ENCODE measurements at regions not wholly inside any gene's neighbourhood (a gene's known extent, or its start where the extent isn't known, plus 50 kb on each side); places are given as distances from the start of the nearest gene placed in this dataset.

GRCh38 chr4:104418286-104418685 is 76.4 kb downstream of the CXXC4 start:
- no peak for DNase-seq (ENCODE audit: insufficient read length)

GRCh38 chr4:104417357-104417882 is 77.3 kb downstream of the CXXC4 start:
- no peak for DNase-seq (ENCODE audit: insufficient read length)
- no peak for FAIRE-seq
- TF ChIP-seq TAF1 (IDR thresholded peaks at IDR 0.05; ENCODE audit: borderline replicate concordance, low read depth, low read length) = no peak
- TF ChIP-seq POLR2A (IDR thresholded peaks at IDR 0.05; ENCODE audit: low read depth, low read length) = no peak
- no peak for TF ChIP-seq POLR2AphosphoS5 (IDR thresholded peaks at IDR 0.05; ENCODE audit: low read depth, low read length)

More at GRCh38 chr4:104418286-104418685, 76.4 kb downstream of the CXXC4 start:
- FAIRE-seq = no peak
- no peak for TF ChIP-seq POLR2A (IDR thresholded peaks at IDR 0.05; ENCODE audit: low read depth, low read length)
- no peak for TF ChIP-seq POLR2AphosphoS5 (IDR thresholded peaks at IDR 0.05; ENCODE audit: low read depth, low read length)
- no peak for TF ChIP-seq TAF1 (IDR thresholded peaks at IDR 0.05; ENCODE audit: borderline replicate concordance, low read depth, low read length)

- no peak for TF ChIP-seq POLR2A (IDR thresholded peaks at IDR 0.05; ENCODE audit: low read depth, low read length)
- TF ChIP-seq POLR2AphosphoS5 (IDR thresholded peaks at IDR 0.05; ENCODE audit: low read depth, low read length) = no peak
- no peak for TF ChIP-seq TAF1 (IDR thresholded peaks at IDR 0.05; ENCODE audit: borderline replicate concordance, low read depth, low read length)
- FAIRE-seq (no peak), DNase-seq (ENCODE audit: insufficient read length) (no peak)
Measured at GRCh38 chr4:104416725-104417356, 77.9 kb downstream of the CXXC4 start.

- TF ChIP-seq POLR2AphosphoS5 (IDR thresholded peaks at IDR 0.05; ENCODE audit: low read depth, low read length) (no peak), POLR2A (IDR thresholded peaks at IDR 0.05; ENCODE audit: low read depth, low read length) (no peak), TAF1 (IDR thresholded peaks at IDR 0.05; ENCODE audit: borderline replicate concordance, low read depth, low read length) (no peak)
- FAIRE-seq (no peak), DNase-seq (ENCODE audit: insufficient read length) (no peak)
Measured at GRCh38 chr4:104413487-104413886, 81.2 kb downstream of the CXXC4 start.

GRCh38 chr4:104412344-104412743 is 82.3 kb downstream of the CXXC4 start:
- no peak for DNase-seq (ENCODE audit: insufficient read length)
- FAIRE-seq = no peak
- TF ChIP-seq POLR2A (IDR thresholded peaks at IDR 0.05; ENCODE audit: low read depth, low read length) (no peak), POLR2AphosphoS5 (IDR thresholded peaks at IDR 0.05; ENCODE audit: low read depth, low read length) (no peak), TAF1 (IDR thresholded peaks at IDR 0.05; ENCODE audit: borderline replicate concordance, low read depth, low read length) (no peak)

GRCh38 chr4:104411502-104411901 is 83.2 kb downstream of the CXXC4 start:
- TF ChIP-seq POLR2AphosphoS5 (IDR thresholded peaks at IDR 0.05; ENCODE audit: low read depth, low read length) (no peak), TAF1 (IDR thresholded peaks at IDR 0.05; ENCODE audit: borderline replicate concordance, low read depth, low read length) (no peak)
- DNase-seq (ENCODE audit: insufficient read length) = no peak
- no peak for FAIRE-seq

GRCh38 chr4:104408878-104409277 is 85.8 kb downstream of the CXXC4 start:
- TF ChIP-seq TAF1 (IDR thresholded peaks at IDR 0.05; ENCODE audit: borderline replicate concordance, low read depth, low read length) = no peak
- no peak for TF ChIP-seq POLR2A (IDR thresholded peaks at IDR 0.05; ENCODE audit: low read depth, low read length)
- no peak for TF ChIP-seq POLR2AphosphoS5 (IDR thresholded peaks at IDR 0.05; ENCODE audit: low read depth, low read length)
- no peak for DNase-seq (ENCODE audit: insufficient read length)
- FAIRE-seq = no peak

- no peak for FAIRE-seq
- TF ChIP-seq POLR2A (IDR thresholded peaks at IDR 0.05; ENCODE audit: low read depth, low read length) = no peak
- no peak for TF ChIP-seq TAF1 (IDR thresholded peaks at IDR 0.05; ENCODE audit: borderline replicate concordance, low read depth, low read length)
- no peak for TF ChIP-seq POLR2AphosphoS5 (IDR thresholded peaks at IDR 0.05; ENCODE audit: low read depth, low read length)
- DNase-seq (ENCODE audit: insufficient read length) = no peak
Measured at GRCh38 chr4:104404361-104404760, 90.3 kb downstream of the CXXC4 start.

- FAIRE-seq = peak; percentile 46
- no peak for TF ChIP-seq POLR2A (IDR thresholded peaks at IDR 0.05; ENCODE audit: low read depth, low read length)
- no peak for TF ChIP-seq TAF1 (IDR thresholded peaks at IDR 0.05; ENCODE audit: borderline replicate concordance, low read depth, low read length)
- no peak for TF ChIP-seq POLR2AphosphoS5 (IDR thresholded peaks at IDR 0.05; ENCODE audit: low read depth, low read length)
- no peak for DNase-seq (ENCODE audit: insufficient read length)
Measured at GRCh38 chr4:104395168-104395614, 99.5 kb downstream of the CXXC4 start.

- no peak for TF ChIP-seq POLR2A (IDR thresholded peaks at IDR 0.05; ENCODE audit: low read depth, low read length)
- DNase-seq (ENCODE audit: insufficient read length) (no peak), FAIRE-seq (no peak)
Measured at GRCh38 chr4:104394406-104395167, 100.1 kb downstream of the CXXC4 start.

GRCh38 chr4:104393655-104394324 is 100.9 kb downstream of the CXXC4 start:
- TF ChIP-seq POLR2A (IDR thresholded peaks at IDR 0.05; ENCODE audit: low read depth, low read length) (no peak), TAF1 (IDR thresholded peaks at IDR 0.05; ENCODE audit: borderline replicate concordance, low read depth, low read length) (no peak), POLR2AphosphoS5 (IDR thresholded peaks at IDR 0.05; ENCODE audit: low read depth, low read length) (no peak)
- FAIRE-seq (no peak), DNase-seq (ENCODE audit: insufficient read length) (no peak)

Data from GM12892 (cell line).